WTC11 (cell line): ENCODE measurements at regions not wholly inside any gene's neighbourhood (a gene's known extent, or its start where the extent isn't known, plus 50 kb on each side); places are given as distances from the start of the nearest gene placed in this dataset.

ENCODE experiments used
- NFE2L1 ChIP-seq: sonication (generic); formaldehyde crosslinking; IDR thresholded peaks from 2 replicates; pipeline ENCODE4 v1.8.1; 2023; ENCODE audit warnings: missing genetic modification reagents
- SOX15 ChIP-seq: fragments of 250-450 bp; sonication (Bioruptor Pico); IDR thresholded peaks from 2 replicates; pipeline ENCODE4 v1.9.0; 2021; ENCODE audit warnings: mild to moderate bottlenecking
- TF ChIP-seq, protein P1 (sequence below): fragments of 250-450 bp; sonication (Bioruptor Pico); conservative IDR thresholded peaks from 2 replicates; pipeline ENCODE4 v1.9.0; 2021; ENCODE audit warnings: mild to moderate bottlenecking
- TF ChIP-seq, protein P2 (sequence below): sonication (generic); formaldehyde crosslinking; IDR thresholded peaks from 2 replicates; pipeline ENCODE4 v1.8.1; 2023; ENCODE audit warnings: mild to moderate bottlenecking, missing genetic modification reagents, borderline replicate concordance

DNA sequence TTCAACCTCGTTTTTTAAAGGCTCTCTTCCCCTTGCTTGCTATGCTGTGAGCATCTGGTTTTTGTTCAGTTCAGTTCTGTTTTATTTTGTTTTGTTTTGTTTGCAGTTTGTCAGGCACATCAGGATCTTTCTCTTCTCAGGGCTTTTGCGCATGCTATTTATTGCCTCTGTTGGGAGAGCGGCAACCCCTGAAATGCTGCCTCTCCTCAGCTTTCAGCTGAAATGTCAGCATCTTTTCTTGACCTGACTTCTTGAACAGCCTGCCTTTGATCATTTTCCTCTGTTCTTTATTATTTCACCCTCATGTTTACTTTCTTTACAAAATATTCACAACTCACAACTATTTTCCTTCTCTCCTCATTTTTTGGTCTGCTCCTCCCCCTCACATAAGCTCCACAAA, 50.4 kb upstream of the RC3H1 start (continued):
- TF ChIP-seq, protein P1, sequence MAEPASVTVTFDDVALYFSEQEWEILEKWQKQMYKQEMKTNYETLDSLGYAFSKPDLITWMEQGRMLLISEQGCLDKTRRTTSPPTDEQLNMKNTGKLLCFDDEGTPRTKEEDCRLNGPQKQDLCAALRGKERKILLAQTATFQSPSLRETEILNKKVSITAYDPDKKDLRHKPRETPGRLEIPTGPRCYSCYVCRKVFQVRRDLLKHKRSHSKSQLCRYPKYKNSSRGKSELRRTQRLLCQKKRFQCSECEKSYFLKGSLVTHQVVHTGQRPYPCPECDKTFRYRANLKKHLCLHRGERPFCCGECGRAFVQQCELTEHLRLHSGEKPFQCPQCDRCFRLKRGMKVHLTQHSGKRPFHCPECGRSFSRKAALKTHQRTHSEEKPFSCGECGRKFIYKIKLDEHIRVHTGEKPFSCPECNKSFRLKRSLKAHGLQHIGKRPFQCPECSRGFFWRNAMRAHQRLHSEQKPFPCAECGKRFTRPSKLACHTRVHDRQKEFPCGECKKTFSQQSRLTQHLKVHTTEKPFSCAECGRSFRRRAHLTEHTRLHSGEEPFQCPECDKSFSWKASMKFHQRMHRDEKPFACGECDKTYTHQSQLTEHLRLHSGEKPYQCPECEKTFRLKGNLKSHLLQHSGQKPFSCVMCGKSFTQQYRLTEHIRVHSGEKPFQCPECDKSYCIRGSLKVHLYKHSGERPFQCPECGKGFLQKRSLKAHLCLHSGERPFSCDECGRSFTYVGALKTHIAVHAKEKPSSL (CRISPR knock-in tag), result no peak
- no peak for TF ChIP-seq NFE2L1 (CRISPR knock-in tag)
- no peak for TF ChIP-seq SOX15 (CRISPR knock-in tag)
- TF ChIP-seq, protein P2, sequence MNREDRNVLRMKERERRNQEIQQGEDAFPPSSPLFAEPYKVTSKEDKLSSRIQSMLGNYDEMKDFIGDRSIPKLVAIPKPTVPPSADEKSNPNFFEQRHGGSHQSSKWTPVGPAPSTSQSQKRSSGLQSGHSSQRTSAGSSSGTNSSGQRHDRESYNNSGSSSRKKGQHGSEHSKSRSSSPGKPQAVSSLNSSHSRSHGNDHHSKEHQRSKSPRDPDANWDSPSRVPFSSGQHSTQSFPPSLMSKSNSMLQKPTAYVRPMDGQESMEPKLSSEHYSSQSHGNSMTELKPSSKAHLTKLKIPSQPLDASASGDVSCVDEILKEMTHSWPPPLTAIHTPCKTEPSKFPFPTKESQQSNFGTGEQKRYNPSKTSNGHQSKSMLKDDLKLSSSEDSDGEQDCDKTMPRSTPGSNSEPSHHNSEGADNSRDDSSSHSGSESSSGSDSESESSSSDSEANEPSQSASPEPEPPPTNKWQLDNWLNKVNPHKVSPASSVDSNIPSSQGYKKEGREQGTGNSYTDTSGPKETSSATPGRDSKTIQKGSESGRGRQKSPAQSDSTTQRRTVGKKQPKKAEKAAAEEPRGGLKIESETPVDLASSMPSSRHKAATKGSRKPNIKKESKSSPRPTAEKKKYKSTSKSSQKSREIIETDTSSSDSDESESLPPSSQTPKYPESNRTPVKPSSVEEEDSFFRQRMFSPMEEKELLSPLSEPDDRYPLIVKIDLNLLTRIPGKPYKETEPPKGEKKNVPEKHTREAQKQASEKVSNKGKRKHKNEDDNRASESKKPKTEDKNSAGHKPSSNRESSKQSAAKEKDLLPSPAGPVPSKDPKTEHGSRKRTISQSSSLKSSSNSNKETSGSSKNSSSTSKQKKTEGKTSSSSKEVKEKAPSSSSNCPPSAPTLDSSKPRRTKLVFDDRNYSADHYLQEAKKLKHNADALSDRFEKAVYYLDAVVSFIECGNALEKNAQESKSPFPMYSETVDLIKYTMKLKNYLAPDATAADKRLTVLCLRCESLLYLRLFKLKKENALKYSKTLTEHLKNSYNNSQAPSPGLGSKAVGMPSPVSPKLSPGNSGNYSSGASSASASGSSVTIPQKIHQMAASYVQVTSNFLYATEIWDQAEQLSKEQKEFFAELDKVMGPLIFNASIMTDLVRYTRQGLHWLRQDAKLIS (CRISPR knock-in tag), result no peak
